Liver (tissue), 8 donors: ENCODE measurements at regions not wholly inside any gene's neighbourhood (a gene's known extent, or its start where the extent isn't known, plus 50 kb on each side); places are given as distances from the start of the nearest gene placed in this dataset.

Experiments
- DNase-seq: peaks from one replicate; pipeline ENCODE4 v3.0.0-alpha.2; 2017; ENCODE audit warnings: low spot score
- H3K27ac ChIP-seq, 2 donors: one replicate each; pipeline ENCODE4 v1.7.0; 2013; ENCODE audit warnings: inconsistent platforms in 2 of 2, low read length in 2 of 2, control low read depth in 1 of 2, low read depth in 1 of 2, mild to moderate bottlenecking in 1 of 2
- H3K27me3 ChIP-seq, 4 donors: one replicate each; pipeline versions ENCODE4 v1.6.1 to v1.7.0; 2013; ENCODE audit warnings: low read length in 3 of 4, inconsistent platforms in 1 of 4, mild to moderate bottlenecking in 1 of 4, moderate library complexity in 1 of 4; ENCODE audit not compliant: control insufficient read depth in 4 of 4, insufficient read depth in 4 of 4
- H3K36me3 ChIP-seq, 4 donors: one replicate each; pipeline versions ENCODE4 v1.6.1 to v1.7.0; 2013; ENCODE audit warnings: low read length in 3 of 4, mild to moderate bottlenecking in 3 of 4, low read depth in 1 of 4, moderate library complexity in 1 of 4; ENCODE audit not compliant: control insufficient read depth in 4 of 4, insufficient read depth in 3 of 4
- H3K4me1 ChIP-seq, 4 donors: one replicate each; pipeline versions ENCODE4 v1.6.1 to v1.7.0; 2013; ENCODE audit warnings: low read length in 3 of 4, mild to moderate bottlenecking in 3 of 4, moderate library complexity in 1 of 4; ENCODE audit not compliant: control insufficient read depth in 4 of 4, insufficient read depth in 4 of 4
- H3K4me3 ChIP-seq, 3 donors: one replicate each; pipeline versions ENCODE4 v1.6.1 to v1.7.0; 2013; ENCODE audit warnings: low read length in 3 of 3, control low read depth in 1 of 3, low read depth in 1 of 3, mild to moderate bottlenecking in 1 of 3
- H3K9ac ChIP-seq, 2 donors: one replicate each; pipeline ENCODE4 v1.7.0; 2013; ENCODE audit warnings: low read length in 2 of 2, mild to moderate bottlenecking in 2 of 2, moderate library complexity in 2 of 2, control low read depth in 1 of 2, low read depth in 1 of 2
- H3K9me3 ChIP-seq, 4 donors: one replicate each; pipeline versions ENCODE4 v1.6.1 to v1.7.0; 2013; ENCODE audit warnings: low read length in 3 of 4; ENCODE audit not compliant: control insufficient read depth in 4 of 4
- ATF3 ChIP-seq: IDR thresholded peaks from 2 replicates; pipeline ENCODE4 v1.6.1; 2016; ENCODE audit warnings: antibody characterized with exemption
- CTCF ChIP-seq: fragments of 150-350 bp; IDR thresholded peaks from 2 replicates; pipeline ENCODE4 v1.5.1; 2017; ENCODE audit warnings: improper control_type of control experiment, low read depth, low read length; ENCODE audit not compliant: missing input control
- EGR1 ChIP-seq, 2 donors: IDR thresholded peaks; 2 replicates each; pipeline ENCODE4 v1.6.1; 2016 to 2018; ENCODE audit warnings: antibody characterized with exemption in 2 of 2, low read depth in 2 of 2
- FOXA1 ChIP-seq: IDR thresholded peaks from 2 replicates; pipeline ENCODE4 v1.6.1; 2016; ENCODE audit warnings: antibody characterized with exemption
- FOXA2 ChIP-seq: IDR thresholded peaks from 2 replicates; pipeline ENCODE4 v1.6.1; 2016; ENCODE audit warnings: antibody characterized with exemption
- GABPA ChIP-seq, 2 donors: IDR thresholded peaks in 1 of 2; conservative IDR thresholded peaks in 1 of 2; 2 replicates each; pipeline ENCODE4 v1.6.1; 2016; ENCODE audit warnings: antibody characterized with exemption in 2 of 2, mild to moderate bottlenecking in 1 of 2, moderate library complexity in 1 of 2
- HNF4A ChIP-seq, 2 donors: conservative IDR thresholded peaks; 2 replicates each; pipeline ENCODE4 v1.6.1; 2016; ENCODE audit warnings: antibody characterized with exemption in 2 of 2, mild to moderate bottlenecking in 2 of 2
- HNF4G ChIP-seq: IDR thresholded peaks from 2 replicates; pipeline ENCODE4 v1.6.1; 2016; ENCODE audit warnings: antibody characterized with exemption
- JUND ChIP-seq, 2 donors: IDR thresholded peaks; 2 replicates each; pipeline ENCODE4 v1.6.1; 2016; ENCODE audit warnings: antibody characterized with exemption in 2 of 2
- MAX ChIP-seq: IDR thresholded peaks from 2 replicates; pipeline ENCODE4 v1.6.1; 2016; ENCODE audit warnings: antibody characterized with exemption
- NR2F2 ChIP-seq: IDR thresholded peaks from 2 replicates; pipeline ENCODE4 v1.6.1; 2016; ENCODE audit warnings: antibody characterized with exemption
- RAD21 ChIP-seq, 2 donors: IDR thresholded peaks; 2 replicates each; pipeline ENCODE4 v1.6.1; 2016; ENCODE audit warnings: antibody characterized with exemption in 2 of 2, mild to moderate bottlenecking in 2 of 2
- REST ChIP-seq: IDR thresholded peaks from 2 replicates; pipeline ENCODE4 v1.6.1; 2016; ENCODE audit warnings: antibody characterized with exemption, mild to moderate bottlenecking
- RXRA ChIP-seq, 2 donors: IDR thresholded peaks; 2 replicates each; pipeline ENCODE4 v1.6.1; 2017 to 2018; ENCODE audit warnings: antibody characterized with exemption in 2 of 2, mild to moderate bottlenecking in 1 of 2
- SP1 ChIP-seq: IDR thresholded peaks from 2 replicates; pipeline ENCODE4 v1.6.1; 2018; ENCODE audit warnings: antibody characterized with exemption, mild to moderate bottlenecking
- TAF1 ChIP-seq: conservative IDR thresholded peaks from 2 replicates; pipeline ENCODE4 v1.6.1; 2016; ENCODE audit warnings: antibody characterized with exemption, mild to moderate bottlenecking
- YY1 ChIP-seq: IDR thresholded peaks from 2 replicates; pipeline ENCODE4 v1.6.1; 2016; ENCODE audit warnings: antibody characterized with exemption, mild to moderate bottlenecking
- ZBTB33 ChIP-seq: IDR thresholded peaks from 2 replicates; pipeline ENCODE4 v1.6.1; 2016; ENCODE audit warnings: antibody characterized with exemption
- WGBS: extraction: QIAGEN DNeasy Blood & Tissue Kit; methylation state at CpG from one replicate; pipeline ENCODE4 v1.1.7; 2013; 5-methylcytosine and 5-hydroxymethylcytosine counted together
- donor health status: healthy.
- donor health status: healthy.
- donor health status: healthy.
- donor health status: healthy.
- donor health status: healthy.

- DNase-seq, result no peak
- H3K27ac ChIP-seq, result no peak overlapping the region
- peaks cover 0 to 3% (median 0%) of the 10 kb centered on the region in 4 donors for H3K27me3 ChIP-seq
- H3K36me3 ChIP-seq, result no peaks in the 10 kb centered on the region
- TF ChIP-seq REST, result no peak
- no peak for TF ChIP-seq RAD21 (IDR thresholded peaks at IDR 0.05)
- no peak for TF ChIP-seq RXRA (IDR thresholded peaks at IDR 0.05)
- no peak for TF ChIP-seq GABPA (IDR thresholded peaks at IDR 0.05 in 1 of 2, conservative IDR thresholded peaks at IDR 0.05 in 1 of 2)
- no peak for TF ChIP-seq JUND (IDR thresholded peaks at IDR 0.05)
- no peak for TF ChIP-seq SP1
- no peak for TF ChIP-seq FOXA2
- TF ChIP-seq CTCF, result no peak
- no peak for TF ChIP-seq NR2F2
- no peak for TF ChIP-seq ZBTB33
- TF ChIP-seq YY1, result no peak
- no peak for TF ChIP-seq HNF4G
- TF ChIP-seq TAF1, result no peak
- no peak for TF ChIP-seq FOXA1
- no peak for TF ChIP-seq HNF4A (conservative IDR thresholded peaks at IDR 0.05)
- no peak for TF ChIP-seq EGR1 (IDR thresholded peaks at IDR 0.05; ENCODE audit: low read depth in 2 of 2)
- TF ChIP-seq ATF3, result no peak
- no peak for TF ChIP-seq MAX
- H3K4me1 ChIP-seq, result no peaks in the 10 kb centered on the region
- no peak overlapping the region for H3K9ac ChIP-seq
- no peak overlapping the region for H3K4me3 ChIP-seq
- 68% methylated on average over 20 of the region's 20 CpGs for WGBS
- H3K9me3 ChIP-seq, result no peaks in the 10 kb centered on the region
Observed at GRCh38 chr10:131396121-131397050, 84.9 kb upstream of the TCERG1L start.
